ENCODE measurements at regions not wholly inside any gene's neighbourhood (a gene's known extent, or its start where the extent isn't known, plus 50 kb on each side); places are given as distances from the start of the nearest gene placed in this dataset.
"Not testable (repeated sequence)": the region's sequence is repeated elsewhere in the genome, so short reads cannot be mapped to it uniquely, and the experiment has no call there.

GRCh38 chr16:63415014-63415413 is 1378.8 kb upstream of the CDH8 start:
- no peak for TF ChIP-seq POLR2A (IDR thresholded peaks at IDR 0.05)
- no peak for TF ChIP-seq CTCF (IDR thresholded peaks at IDR 0.05)
- TF ChIP-seq EP300 (IDR thresholded peaks at IDR 0.05): no peak
- TF ChIP-seq POLR2AphosphoS5 (IDR thresholded peaks at IDR 0.05): no peak

GRCh38 chr16:63410594-63410993 is 1374.4 kb upstream of the CDH8 start:
- intact Hi-C loops (cut with DNase I; ENCODE audit: low total_unique reads): loop anchor here (10.0 kb wide), 1 partner anchor 1226 kb away; no protein-coding TSS in a partner anchor
- no peak for TF ChIP-seq POLR2A (IDR thresholded peaks at IDR 0.05)
- TF ChIP-seq CTCF (IDR thresholded peaks at IDR 0.05): no peak
- Histone ChIP-seq H3K27ac (no peak overlapping the region), H3K36me3 (no peaks in the 10 kb centered on the region), H3K4me1 (no peaks in the 10 kb centered on the region), H3K9me3 (no peaks in the 10 kb centered on the region), H3K27me3 (no peaks in the 10 kb centered on the region), H3K4me3 (no peak overlapping the region)
- no peak for DNase-seq
- 93 to 100% (median 94%) methylated on average over 1 of the region's 1 CpG for WGBS, 5 donors

More at GRCh38 chr16:63415014-63415413, 1378.8 kb upstream of the CDH8 start:
- no peak overlapping the region for H3K27ac ChIP-seq
- no peaks in the 10 kb centered on the region for H3K36me3 ChIP-seq
- no peak for DNase-seq
- 54 to 67% (median 58%) methylated on average over 2 of the region's 2 CpGs for WGBS, 5 donors
- H3K9me3 ChIP-seq: no peaks in the 10 kb centered on the region
- no peak overlapping the region for H3K4me3 ChIP-seq
- no peaks in the 10 kb centered on the region for H3K4me1 ChIP-seq
- intact Hi-C loops (cut with DNase I; ENCODE audit: low total_unique reads): loop anchor here (10.0 kb wide), 1 partner anchor 1230 kb away; no protein-coding TSS in a partner anchor
- H3K27me3 ChIP-seq: no peaks in the 10 kb centered on the region

GRCh38 chr16:63403792-63404191 is 1367.6 kb upstream of the CDH8 start:
- Histone ChIP-seq H3K27me3 (no peaks in the 10 kb centered on the region), H3K4me1 (no peaks in the 10 kb centered on the region), H3K27ac (no peak overlapping the region), H3K9me3 (no peaks in the 10 kb centered on the region), H3K36me3 (no peaks in the 10 kb centered on the region), H3K4me3 (no peak overlapping the region)
- intact Hi-C loops (cut with DNase I; ENCODE audit: low total_unique reads): no loop called here
- DNase-seq: no peak
- WGBS, 5 donors: 93 to 98% (median 95%) methylated on average over 11 of the region's 11 CpGs
- no peak for TF ChIP-seq EP300 (IDR thresholded peaks at IDR 0.05)
- TF ChIP-seq POLR2A (IDR thresholded peaks at IDR 0.05): no peak
- no peak for TF ChIP-seq CTCF (IDR thresholded peaks at IDR 0.05)
- TF ChIP-seq POLR2AphosphoS5 (IDR thresholded peaks at IDR 0.05): no peak

- H3K4me1 ChIP-seq; H3K27me3 ChIP-seq; DNase-seq; H3K27ac ChIP-seq; H3K4me3 ChIP-seq; H3K36me3 ChIP-seq; H3K9me3 ChIP-seq; intact Hi-C loops (cut with DNase I; ENCODE audit: low total_unique reads): not testable (repeated sequence)
- 88 to 92% (median 90%) methylated on average over 15 to 18 of the region's 18 CpGs for WGBS, 5 donors
Observed at GRCh38 chr16:63388277-63388676, 1352.0 kb upstream of the CDH8 start.

GRCh38 chr16:63385714-63386432 is 1349.6 kb upstream of the CDH8 start:
- Histone ChIP-seq H3K27ac (no peak overlapping the region), H3K27me3 (no peaks in the 10 kb centered on the region), H3K4me1 (no peaks in the 10 kb centered on the region), H3K36me3 (no peaks in the 10 kb centered on the region), H3K4me3 (no peak overlapping the region), H3K9me3 (no peaks in the 10 kb centered on the region)
- TF ChIP-seq CTCF (IDR thresholded peaks at IDR 0.05): no peak
- no peak for TF ChIP-seq EP300 (IDR thresholded peaks at IDR 0.05)
- TF ChIP-seq POLR2AphosphoS5 (IDR thresholded peaks at IDR 0.05): no peak
- TF ChIP-seq POLR2A (IDR thresholded peaks at IDR 0.05): no peak
- WGBS, 5 donors: 49 to 72% (median 63%) methylated on average over 7 of the region's 7 CpGs
- intact Hi-C loops (cut with DNase I; ENCODE audit: low total_unique reads): no loop called here
- no peak for DNase-seq

Measured in stomach (tissue), 8 donors.